ENCODE measurements at regions not wholly inside any gene's neighbourhood (a gene's known extent, or its start where the extent isn't known, plus 50 kb on each side); places are given as distances from the start of the nearest gene placed in this dataset.
A peak's percentile ranks its signal among the peaks of the same experiment; 100 is the strongest.

DNA sequence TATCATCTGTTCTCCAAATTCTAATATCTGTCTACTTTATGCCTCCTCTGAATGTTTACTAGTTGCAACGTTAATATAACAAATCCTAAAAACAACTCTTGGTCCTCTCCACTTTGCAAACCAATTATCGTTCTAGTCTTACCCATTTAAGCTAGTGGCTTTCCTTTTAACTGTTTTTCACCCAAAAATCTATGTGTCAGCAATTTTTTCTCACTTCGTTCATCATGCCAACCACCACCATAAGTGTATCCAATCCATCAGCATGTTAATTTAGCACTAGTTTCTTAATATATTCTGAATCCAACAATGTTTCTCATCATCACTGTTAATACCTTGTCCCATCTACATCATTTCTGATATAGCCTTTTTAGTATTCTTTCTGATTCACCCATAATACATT lies 90.0 kb upstream of the RORB start:
- dilution Hi-C loops (cut with HindIII; ENCODE audit: low sequenced_read_pairs, unreplicated experiment) (no loop called here), in situ Hi-C loops (cut with MboI; ENCODE audit: low sequenced_read_pairs) (no loop called here), intact Hi-C loops (cut with micrococcal nuclease) (no loop called here)
- Histone ChIP-seq H4K8ac (ENCODE audit: low read depth in 2 of 2, low read length in 2 of 2) (no peak overlapping the region), H2AFZ (replicated peaks; ENCODE audit: low read length, poor library complexity) (no peak overlapping the region), H3K4ac (ENCODE audit: low read depth, low read length) (no peak overlapping the region), H3K9ac (ENCODE audit: low read depth, low read length) (no peak overlapping the region), H3K56ac (ENCODE audit: extremely low read depth, insufficient read depth, low read length) (no peak overlapping the region), H3K18ac (ENCODE audit: low read depth, low read length) (no peak overlapping the region), H3K36me3 (ENCODE audit: control insufficient read depth, insufficient read depth, low read length) (no peaks in the 10 kb centered on the region), H3K79me1 (ENCODE audit: low read depth in 1 of 2, low read length in 2 of 2) (no peaks in the 10 kb centered on the region), H3K27ac (ENCODE audit: insufficient read depth, low read length) (no peak overlapping the region), H3K23ac (ENCODE audit: low read depth, low read length) (no peak overlapping the region), H3K4me3 (ENCODE audit: insufficient read depth, low read depth, low read length) (no peak overlapping the region), H3K9me3 (ENCODE audit: control insufficient read depth, insufficient read depth, low read length) (peaks cover 6% of the 10 kb centered on the region; the same call in 1 of the 2 replicates), H3K4me2 (ENCODE audit: low read depth, low read length) (no peak overlapping the region), H2BK120ac (ENCODE audit: low read depth, low read length) (no peak overlapping the region), H3K27me3 (ENCODE audit: control insufficient read depth, insufficient read depth, low read length) (no peaks in the 10 kb centered on the region), H2BK20ac (ENCODE audit: low read depth, low read length) (no peak overlapping the region), H3K14ac (replicated peaks; ENCODE audit: low read depth, low read length) (no peak overlapping the region), H3K4me1 (ENCODE audit: control insufficient read depth, insufficient read depth, low read length) (no peaks in the 10 kb centered on the region), H4K20me1 (ENCODE audit: insufficient read depth, low read length) (no peaks in the 10 kb centered on the region), H3K9me1 (ENCODE audit: insufficient read depth, low read length) (no peaks in the 10 kb centered on the region), H4K91ac (ENCODE audit: insufficient read depth, low read depth, low read length) (no peak overlapping the region), H2AK5ac (ENCODE audit: low read depth, low read length) (no peak overlapping the region), H2AK9ac (replicated peaks; ENCODE audit: low read depth, low read length, poor library complexity) (no peak overlapping the region), H2BK15ac (ENCODE audit: low read depth, low read length) (no peak overlapping the region), H2BK5ac (ENCODE audit: low read depth, low read length, poor library complexity, severe bottlenecking) (no peak overlapping the region), H4K5ac (ENCODE audit: low read depth, low read length) (no peak overlapping the region)
- ChIA-PET CTCF (no interaction called here), POLR2A (ENCODE audit: unreplicated experiment) (no interaction called here)
- TF ChIP-seq BHLHE40 (IDR thresholded peaks at IDR 0.05; ENCODE audit: low read depth, low read length) (no peak), RAD21 (IDR thresholded peaks at IDR 0.05; ENCODE audit: low read length) (no peak), MAFK (IDR thresholded peaks at IDR 0.05; ENCODE audit: low read depth, low read length) (peak; percentile 93)
- ATAC-seq (ENCODE audit: low read depth) (no peak), DNase-seq (no peak)
- 18% methylated on average over 2 of the region's 3 CpGs; no CpG with 5 or more reads in 1 of the 2 experiments for WGBS, 2 experiments (ENCODE audit: extremely low coverage in 2 of 2, insufficient read length in 1 of 2)
- no TSS peak for BruUV-seq (replicated peaks)

Measured in IMR-90 (cell line).